AML-193 (cell line): ENCODE measurements at regions not wholly inside any gene's neighbourhood (a gene's known extent, or its start where the extent isn't known, plus 50 kb on each side); places are given as distances from the start of the nearest gene placed in this dataset.

Experiments
- DNase-seq, 2 experiments: peaks; one replicate each; lab custom pipeline; 2025; lab: John Stamatoyannopoulos, UW

DNA sequence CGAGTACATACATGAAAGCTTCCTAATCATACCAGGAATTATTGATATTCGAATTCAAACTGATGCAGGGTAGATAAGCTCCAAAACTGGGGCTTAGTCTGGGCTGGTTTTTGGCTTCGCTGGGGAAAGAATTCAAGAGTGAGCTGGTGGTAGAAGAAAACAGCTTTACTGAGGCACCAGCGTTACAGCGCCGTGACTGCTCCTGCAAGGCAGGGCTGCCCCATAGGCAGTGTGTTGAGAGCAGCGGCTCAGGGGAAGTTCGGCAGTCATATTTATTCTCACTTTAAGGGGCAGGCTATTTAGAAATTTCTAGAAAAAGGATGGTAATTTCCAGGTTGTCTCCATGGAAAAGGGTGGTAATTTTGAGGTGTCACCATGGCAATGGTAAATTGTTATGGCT lies 292.6 kb upstream of the TCF4 start:
- DNase-seq, result no peak

- no peak for DNase-seq
These were observed 291.3 kb upstream of the TCF4 start for GRCh38 chr18:55879331-55879730.

- no peak for DNase-seq
These were observed 290.2 kb upstream of the TCF4 start for GRCh38 chr18:55878224-55878623.

DNA sequence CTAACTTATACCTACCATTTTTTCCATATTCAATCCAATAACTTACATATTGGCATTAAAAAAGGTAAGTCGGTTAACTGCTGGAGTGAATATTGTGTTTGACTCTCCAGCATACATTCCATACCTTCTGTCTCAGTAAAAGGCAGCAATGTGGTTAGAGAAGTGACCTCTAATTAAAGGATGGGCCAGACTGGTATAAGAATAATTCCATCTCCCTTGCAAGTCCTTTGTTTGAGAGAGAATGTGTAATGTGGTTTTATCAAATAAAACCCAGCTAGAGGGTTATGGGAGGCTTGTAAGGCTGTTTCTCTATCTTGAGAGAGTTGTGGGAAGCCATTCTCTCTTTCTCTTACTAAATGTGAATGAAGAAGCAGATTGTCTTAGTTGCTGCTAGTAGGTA lies 289.3 kb upstream of the TCF4 start:
- DNase-seq, result no peak

DNA sequence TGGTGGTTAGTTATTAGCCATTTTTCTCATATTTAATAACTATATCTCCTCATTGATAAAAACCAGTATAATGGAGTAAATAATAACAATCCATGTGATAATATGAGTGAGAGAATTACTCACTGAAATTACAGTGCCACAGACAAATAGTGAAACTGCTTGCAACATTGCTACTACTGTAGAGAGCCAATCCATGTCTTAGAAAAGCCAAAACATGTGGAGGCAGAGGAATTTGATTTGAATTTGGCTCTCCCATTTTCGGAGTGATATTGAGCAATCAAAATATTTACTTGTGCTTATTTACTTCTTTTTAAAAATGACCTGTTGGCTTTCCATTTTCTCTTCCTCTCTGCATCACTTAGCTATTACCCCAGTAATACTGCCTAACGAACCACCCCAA lies 288.3 kb upstream of the TCF4 start:
- DNase-seq, result no peak

GRCh38 chr18:55875371-55875901 lies 287.4 kb upstream of the TCF4 start:
- no peak for DNase-seq

DNA sequence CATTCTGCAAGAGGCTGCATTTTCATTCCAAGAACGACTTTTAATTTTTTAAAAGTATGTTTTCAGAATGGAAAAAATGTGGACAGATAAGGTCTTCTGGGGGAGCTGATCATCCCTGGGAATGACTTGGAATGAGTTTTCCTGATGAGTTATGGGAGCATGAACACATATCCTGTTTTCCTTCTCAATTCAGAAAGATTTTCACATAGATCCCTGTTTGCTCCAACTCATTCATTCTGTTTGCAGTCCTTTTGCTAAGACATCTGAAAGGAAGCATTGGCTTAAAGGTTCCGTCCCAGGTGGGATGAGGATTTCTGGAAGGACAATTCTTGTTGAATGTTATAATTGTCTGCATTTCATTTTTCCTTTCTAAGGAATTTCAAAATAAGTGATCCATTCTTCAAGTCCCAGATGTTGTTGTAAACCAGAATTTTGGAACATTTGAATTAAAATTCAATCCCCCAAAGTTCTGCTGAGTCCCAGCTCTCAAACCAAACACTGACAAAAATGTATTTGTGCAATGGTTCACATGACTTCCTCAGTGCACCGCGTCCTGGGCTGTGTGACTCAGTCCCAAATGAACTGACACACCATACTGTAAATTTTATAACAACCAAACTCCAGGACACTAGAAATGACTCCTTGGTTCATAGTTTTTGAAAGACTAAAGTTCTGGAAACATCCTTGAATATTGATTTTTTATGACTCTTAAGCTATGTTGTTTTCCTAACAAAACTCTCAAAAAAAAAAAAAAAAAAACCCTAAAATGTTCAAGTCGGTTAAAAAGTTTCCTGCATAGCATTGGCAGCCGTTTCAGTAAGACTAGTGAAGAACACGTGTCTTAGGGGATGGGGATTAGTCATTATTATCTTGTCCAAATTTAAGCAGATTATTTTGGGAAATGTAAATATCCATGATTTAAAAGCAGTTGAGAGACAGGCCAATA lies 281.8 kb upstream of the TCF4 start:
- no peak for DNase-seq

DNA sequence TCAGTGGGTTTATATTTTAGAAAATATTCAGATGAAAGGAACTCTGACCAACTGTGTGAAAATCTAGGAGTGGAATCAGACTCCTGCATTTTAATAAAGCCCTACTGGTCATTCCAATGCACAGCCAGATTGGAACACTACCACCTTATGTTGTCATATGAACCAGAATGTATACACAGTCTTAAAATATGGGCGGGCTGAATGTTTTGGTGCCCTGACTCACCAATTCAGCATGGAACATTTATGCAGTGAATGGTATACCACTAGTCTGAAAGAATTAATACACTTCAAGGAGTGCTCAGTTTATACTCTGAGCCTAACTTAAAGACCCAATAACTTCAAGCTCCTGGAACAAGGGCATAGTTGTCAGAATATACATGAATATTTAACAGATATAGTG lies 280.9 kb upstream of the TCF4 start:
- DNase-seq, result no peak

DNA sequence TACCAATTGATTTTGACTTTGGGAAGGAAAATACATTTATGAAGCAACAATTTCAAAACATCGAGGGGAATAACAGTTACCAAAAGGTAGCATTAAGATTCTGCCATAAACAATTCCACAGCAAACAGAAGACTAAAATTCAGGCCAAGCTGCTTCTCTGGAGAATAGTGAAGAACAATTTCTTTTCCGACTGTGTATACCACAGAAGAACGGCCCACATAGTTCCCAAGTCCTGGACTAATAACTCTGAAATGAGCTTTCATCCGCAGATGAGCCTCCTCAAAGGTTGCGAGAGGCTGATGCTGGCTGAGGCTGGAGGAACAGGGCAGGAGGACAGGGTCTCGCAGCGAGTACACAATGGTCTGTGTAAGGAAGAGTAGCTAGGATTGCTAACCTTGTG lies 278.9 kb upstream of the TCF4 start:
- DNase-seq, result no peak

GRCh38 chr18:55866006-55866405 lies 278.0 kb upstream of the TCF4 start:
- no peak for DNase-seq

DNA sequence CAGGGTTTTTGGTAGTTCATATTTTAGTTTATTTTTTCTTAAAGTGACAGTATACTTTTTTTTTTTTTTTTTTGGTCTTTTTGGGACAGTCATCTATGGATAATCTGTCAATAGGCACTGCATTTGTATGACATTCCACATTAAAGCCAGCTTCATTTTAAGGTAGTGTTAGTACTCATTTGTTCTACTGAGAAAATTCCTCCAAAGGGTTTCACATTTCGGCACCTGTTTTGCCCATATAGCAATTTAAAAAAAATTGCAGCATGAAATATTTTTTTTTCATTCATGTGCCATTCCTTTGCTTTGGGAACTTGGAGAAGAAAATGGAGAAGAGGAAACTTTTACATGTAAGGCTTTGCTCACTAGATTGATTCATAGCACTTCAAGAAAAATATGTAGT lies 276.3 kb upstream of the TCF4 start:
- no peak for DNase-seq

GRCh38 chr18:55863876-55864275 lies 275.9 kb upstream of the TCF4 start:
- no peak for DNase-seq

- DNase-seq, result no peak
These were observed 275.4 kb upstream of the TCF4 start for GRCh38 chr18:55863391-55863706.

DNA sequence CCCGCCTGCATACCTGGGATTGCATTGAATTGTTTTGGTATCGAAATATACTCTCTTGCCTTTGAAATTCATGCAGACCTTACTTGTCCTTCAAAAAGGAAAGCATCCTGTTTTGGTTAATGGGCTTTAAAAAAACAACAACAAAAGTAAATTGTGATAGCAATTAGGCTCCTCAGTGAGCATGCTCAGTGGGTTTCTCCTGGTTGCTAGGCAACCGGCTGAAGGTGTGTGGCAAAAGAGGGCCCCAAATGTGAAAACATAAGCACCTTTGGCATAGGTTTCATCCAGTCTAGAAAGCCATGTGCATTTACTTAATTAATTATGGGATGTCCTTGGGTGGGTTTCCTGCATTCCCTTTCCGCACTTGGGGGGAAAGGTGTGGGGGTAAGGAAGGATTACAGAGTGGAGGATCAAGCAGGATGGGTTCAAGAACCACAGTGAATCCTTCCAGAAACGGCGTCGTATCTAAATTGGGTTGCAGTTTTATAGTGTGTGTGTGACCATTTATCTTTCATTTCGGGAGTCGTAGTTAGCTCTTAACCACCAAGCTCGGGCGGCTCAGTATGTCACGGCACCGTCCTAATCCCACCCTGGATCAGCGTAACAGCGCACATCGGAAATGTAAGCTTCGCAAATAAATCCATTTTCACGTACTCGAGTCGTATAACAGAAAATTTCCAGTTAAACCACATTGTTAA lies 274.9 kb upstream of the TCF4 start:
- DNase-seq, result no peak

DNA sequence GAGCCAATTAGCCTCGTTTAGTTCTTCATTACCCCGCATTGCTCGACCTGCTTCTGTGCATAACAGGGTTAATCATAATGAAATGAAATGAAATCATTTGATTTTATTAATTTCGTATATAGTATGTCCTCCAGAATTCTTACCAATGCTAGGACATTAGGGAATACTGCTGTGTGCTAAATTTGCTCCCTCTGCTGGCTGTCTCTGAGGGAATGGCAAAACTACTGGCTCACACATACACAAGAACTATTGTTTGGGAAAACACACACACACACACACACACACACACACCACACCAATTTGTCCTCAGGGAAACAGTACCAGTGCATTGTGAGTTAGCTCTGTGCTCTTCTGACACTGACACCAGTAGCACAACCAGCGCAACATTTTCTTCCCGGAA lies 273.3 kb upstream of the TCF4 start:
- DNase-seq, result no peak

DNA sequence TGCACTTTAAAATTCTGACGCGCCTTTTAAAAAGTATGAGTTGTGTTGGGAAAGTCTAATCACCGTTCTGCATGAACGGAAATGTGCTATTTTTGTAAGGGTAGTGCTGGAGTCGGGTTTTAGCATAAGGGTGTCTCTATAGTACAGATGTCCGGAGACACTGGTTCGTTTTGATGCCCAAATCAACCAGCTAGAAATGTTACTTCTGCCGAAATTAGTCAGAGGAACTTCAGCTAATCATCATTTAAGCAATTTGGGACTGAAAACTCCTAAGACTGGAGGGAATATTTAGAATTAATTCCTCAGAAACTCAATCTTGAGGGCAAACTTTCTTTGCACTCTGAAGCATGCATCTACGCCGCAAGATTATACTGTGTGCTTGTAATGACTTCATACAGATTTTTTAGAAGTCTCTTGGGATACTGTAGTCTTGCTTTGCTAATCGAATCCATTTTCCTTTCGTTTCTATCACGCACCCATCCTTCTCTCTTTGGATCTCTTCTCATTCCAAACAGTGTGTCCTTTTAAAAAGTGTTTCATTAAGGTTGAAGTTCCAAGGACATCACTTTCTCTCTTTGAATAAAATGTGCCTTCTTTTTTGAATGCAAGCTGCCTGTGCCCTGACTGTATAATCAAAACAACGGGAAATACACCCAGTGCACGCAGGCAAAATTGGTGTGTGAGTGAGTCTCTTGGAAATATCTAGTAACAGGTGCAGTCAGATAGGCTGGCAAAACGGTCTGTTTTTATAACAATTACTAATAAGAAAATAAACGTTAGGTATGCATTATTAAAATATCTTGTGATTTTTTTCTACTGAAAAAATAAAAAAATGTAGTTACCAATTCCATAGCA lies 270.9 kb upstream of the TCF4 start:
- no peak for DNase-seq

DNA sequence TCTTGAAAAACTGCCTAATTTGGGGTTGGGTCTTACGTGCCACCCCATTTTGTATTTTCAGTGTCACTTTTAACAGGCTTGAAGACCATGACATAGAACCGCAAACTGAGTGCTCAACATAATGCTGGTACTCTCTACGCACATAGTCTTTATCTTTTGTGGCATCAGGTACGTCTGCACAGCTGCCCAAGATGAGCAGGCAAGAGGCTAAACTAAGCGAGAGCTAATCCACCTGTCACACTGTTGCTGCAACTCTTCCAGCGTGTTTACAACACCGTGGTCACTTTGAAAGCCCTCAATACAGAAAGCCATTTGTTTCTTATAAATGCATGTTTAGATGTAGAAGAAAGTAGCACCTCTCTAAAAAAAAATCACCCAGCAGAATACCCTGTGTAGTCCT lies 270.0 kb upstream of the TCF4 start:
- no peak for DNase-seq

DNA sequence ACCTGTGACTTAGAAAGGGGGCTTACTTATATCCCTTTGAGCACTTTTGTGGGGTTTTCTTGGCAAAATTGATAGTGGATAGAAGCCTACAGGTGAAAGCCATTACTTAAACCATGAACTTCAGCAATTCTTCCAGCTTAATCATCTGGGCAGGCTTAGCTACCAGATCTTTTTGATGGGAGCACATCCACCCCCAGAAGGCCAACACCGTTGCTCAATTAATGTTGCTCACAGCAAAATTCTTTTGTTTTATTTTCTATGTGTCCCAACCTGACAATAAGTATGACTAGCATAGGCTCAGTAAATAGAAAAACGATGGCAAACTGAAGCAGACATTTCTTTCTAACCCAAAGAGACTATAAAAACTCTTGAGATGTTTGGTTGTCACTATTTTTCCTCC lies 269.4 kb upstream of the TCF4 start:
- no peak for DNase-seq

DNA sequence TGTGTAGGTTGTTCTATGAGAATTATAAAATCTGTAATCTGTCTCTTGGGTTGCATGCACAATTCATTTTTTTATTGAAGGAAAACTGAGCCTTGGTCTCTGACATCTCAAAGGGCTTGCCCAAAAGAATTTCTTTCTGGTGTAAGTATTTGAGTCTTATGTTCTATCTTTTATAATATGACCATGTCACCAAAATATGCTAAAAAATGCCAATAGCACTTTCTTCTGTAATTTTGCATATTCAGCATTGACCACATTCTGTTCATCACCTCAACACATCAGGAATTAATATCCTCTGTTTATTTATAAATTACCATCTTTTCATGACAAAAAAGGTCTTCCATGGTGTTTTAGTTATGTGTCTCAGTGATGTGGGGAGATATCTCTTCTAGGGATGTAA lies 268.7 kb upstream of the TCF4 start:
- no peak for DNase-seq

DNA sequence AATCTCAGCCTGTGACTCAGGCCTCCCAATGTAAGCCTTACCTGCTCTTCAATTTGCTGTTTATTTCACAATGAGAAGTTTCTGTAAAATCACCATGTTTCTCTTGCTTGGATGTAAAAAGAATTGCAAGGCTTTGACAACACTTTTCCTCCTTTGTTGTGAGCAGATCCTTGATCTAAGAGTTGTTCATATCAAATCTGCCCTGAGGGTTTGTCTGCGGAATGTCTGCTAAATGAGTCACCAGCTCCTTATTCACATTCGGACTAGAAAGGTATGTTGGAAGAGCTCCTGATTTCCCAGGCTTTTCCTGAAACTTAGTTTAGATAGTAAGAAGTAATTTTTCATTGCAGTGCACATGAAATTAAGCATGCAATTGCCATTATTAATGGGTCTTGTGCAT lies 268.2 kb upstream of the TCF4 start:
- no peak for DNase-seq

DNA sequence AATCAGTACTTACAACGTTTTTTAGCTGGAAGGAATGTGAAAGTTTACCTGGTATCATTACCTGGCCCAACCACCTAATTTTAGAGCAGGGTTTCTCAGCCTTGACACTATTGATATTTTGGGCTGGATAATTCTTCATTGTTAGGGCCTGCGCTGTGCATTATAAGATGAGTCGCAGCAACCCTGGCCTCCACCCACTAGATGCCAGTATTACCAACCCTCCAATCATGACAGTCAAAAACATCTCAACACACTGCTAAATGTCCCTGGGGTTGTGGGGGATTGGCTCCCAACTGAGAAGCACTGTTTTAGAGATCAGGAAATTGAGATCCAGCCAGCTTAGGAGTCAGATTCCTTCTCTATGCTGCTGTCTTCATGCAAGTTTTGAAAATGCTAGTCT lies 265.3 kb upstream of the TCF4 start:
- DNase-seq, result no peak

DNA sequence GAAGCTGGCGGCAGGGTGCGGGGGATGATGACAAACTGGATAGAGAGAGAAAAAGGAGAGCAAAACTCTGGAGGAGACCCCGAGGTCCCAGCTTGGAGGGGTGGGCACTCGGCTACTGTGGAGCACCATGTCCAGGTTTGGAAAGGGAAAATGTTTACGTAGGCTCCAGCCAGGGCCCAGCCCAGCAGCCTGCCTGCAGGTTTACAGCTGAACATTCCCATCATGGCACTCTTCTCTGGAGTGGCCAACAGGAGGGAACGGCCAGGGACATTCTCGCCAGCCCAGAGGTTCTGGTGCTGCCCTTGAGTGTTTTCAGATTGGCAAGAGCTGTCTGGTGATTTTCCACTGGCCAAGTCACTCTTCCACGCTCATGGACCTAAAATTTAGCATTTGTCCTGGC lies 262.9 kb upstream of the TCF4 start:
- no peak for DNase-seq

DNA sequence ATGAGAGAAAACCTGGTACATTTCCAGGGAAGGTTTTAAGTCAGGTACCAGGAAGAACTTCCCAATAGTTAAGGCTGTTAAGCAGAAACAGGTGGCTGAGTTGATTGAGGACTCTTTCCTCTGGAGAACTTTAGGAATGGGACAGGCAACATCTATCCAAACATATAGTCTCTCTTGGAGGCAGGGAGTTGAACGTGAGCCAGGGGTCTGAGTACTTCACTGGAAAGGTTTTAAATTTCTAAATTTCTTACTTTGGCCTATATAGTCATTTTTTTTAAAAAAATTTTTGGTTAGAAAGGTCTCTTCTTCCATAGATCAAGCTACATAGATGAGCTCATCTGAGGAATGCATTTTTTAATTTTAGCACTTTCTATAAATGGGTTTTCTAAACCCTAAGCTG lies 261.4 kb upstream of the TCF4 start:
- DNase-seq, result no peak
